ENCODE measurements at regions not wholly inside any gene's neighbourhood (a gene's known extent, or its start where the extent isn't known, plus 50 kb on each side); places are given as distances from the start of the nearest gene placed in this dataset.

DNA sequence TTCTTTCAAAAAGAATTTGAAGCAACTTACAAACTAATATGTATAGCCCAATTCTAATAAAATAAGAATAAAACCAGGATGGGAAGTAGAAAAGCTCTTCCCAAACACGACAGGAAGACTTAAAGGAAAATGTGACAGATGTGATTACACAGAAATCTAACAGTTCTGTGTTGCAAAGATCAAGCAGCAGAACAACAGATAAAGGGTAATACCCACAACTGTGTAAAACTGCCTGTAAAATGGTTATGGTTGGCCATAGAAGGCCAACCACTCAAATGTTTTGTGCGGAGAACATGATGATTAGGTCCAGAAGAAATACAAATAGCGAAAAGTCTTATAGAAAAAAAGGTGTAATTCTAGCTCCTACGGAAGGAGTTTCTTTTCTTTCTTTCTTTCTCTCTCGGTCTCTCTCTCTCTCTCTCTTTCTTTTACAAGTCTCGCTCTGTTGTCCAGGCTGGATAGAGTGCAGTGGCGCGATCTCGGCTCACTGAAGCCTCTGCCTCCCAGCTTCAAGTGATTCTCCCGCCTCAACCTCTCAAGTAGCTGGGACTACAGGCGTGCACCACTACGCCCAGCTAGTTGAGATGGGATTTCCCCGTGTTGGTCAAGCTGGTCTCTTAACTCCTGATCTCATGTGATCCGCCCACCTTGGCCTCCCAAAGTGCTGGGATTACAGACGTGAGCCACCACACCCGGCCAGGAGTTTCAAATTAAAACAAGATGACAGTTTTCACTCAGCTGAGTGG is 128.5 kb downstream of the QRSL1 start:
- no peaks in the 10 kb centered on the region for H3K27me3 ChIP-seq (replicated peaks)
- no peaks in the 10 kb centered on the region for H3K36me3 ChIP-seq
- no peaks in the 10 kb centered on the region for H3K4me1 ChIP-seq (replicated peaks)
- no peak overlapping the region for H3K4me3 ChIP-seq
- DNase-seq (ENCODE audit: low read depth in 1 of 2, low spot score in 2 of 2) = no peak
- no peaks in the 10 kb centered on the region; the same call in 1 of the 2 replicates for H3K9me3 ChIP-seq (replicated peaks)
- no peak overlapping the region for H3K27ac ChIP-seq

DNA sequence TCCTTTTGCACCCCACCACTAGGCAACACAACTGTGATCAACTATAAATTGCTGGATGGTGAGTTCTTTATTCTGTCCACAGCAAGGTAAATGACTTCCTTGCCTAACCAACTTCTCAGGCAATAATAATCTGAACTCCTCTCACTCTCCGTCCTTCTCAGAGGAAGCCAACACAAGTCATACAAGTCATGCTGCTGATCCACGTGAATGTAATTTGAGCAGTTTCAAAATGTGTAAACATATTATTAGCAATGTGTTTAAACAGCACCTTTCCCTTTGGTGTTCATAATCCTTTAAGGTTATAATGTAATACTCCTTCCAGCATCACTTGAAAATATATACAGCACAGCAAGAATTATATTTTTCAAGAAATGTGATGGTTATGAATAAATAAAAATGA is 127.9 kb downstream of the QRSL1 start:
- Histone ChIP-seq H3K27me3 (replicated peaks) (no peaks in the 10 kb centered on the region), H3K27ac (no peak overlapping the region), H3K36me3 (no peaks in the 10 kb centered on the region), H3K9me3 (replicated peaks) (no peaks in the 10 kb centered on the region; the same call in 1 of the 2 replicates), H3K4me3 (no peak overlapping the region), H3K4me1 (replicated peaks) (no peaks in the 10 kb centered on the region)
- DNase-seq (ENCODE audit: low read depth in 1 of 2, low spot score in 2 of 2) = no peak

DNA sequence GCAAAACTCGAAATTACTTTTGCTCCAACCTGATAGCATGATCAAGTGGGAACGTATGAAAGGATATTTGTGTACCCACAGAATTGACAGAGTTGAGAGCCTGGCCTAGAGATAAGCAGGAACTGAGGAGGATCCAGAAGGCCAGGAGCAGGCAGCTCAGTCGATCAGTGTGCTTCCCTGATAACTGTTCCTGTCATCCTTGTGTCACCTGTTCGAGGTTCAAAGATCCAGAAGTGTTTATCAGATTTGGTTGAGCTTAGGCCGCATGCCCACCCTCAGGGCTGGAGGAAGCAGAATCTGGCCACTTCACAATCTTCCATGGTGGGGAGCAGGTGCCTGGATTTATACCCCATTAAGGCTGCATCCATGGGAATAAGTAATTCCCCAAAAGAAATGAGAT is 124.8 kb downstream of the QRSL1 start:
- no peaks in the 10 kb centered on the region for H3K27me3 ChIP-seq (replicated peaks)
- H3K27ac ChIP-seq = no peak overlapping the region

DNA sequence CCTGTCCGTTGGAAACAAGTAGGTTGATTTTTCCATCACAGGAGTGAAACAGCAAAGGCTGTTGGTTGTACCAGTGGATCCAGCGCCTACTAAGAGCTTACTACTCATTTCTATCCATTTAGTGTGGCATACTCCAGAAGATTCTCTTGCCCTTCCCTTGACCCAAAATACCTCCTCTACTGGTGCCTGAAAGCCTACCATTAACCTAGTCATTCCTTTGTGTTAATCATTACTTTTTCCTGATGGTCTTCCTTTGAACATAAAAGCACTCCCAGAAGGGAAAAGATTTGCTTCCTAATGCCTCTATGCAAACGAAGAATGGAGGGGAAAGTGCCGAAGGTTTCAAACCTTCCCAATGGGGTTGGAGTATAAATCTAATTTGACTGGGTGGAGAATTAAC is 123.3 kb downstream of the QRSL1 start:
- H3K9me3 ChIP-seq (replicated peaks) = no peaks in the 10 kb centered on the region
- no peak overlapping the region for H3K4me3 ChIP-seq
- H3K4me1 ChIP-seq (replicated peaks) = no peaks in the 10 kb centered on the region
- no peak for DNase-seq (ENCODE audit: low read depth in 1 of 2, low spot score in 2 of 2)
- H3K27ac ChIP-seq = no peak overlapping the region
- no peaks in the 10 kb centered on the region for H3K36me3 ChIP-seq
- H3K27me3 ChIP-seq (replicated peaks) = no peaks in the 10 kb centered on the region

More for the DNA sequence above, 124.8 kb downstream of the QRSL1 start:
- no peaks in the 10 kb centered on the region for H3K36me3 ChIP-seq
- H3K4me1 ChIP-seq (replicated peaks) = no peaks in the 10 kb centered on the region
- DNase-seq (ENCODE audit: low read depth in 1 of 2, low spot score in 2 of 2) = no peak
- H3K9me3 ChIP-seq (replicated peaks) = no peaks in the 10 kb centered on the region
- H3K4me3 ChIP-seq = no peak overlapping the region

DNA sequence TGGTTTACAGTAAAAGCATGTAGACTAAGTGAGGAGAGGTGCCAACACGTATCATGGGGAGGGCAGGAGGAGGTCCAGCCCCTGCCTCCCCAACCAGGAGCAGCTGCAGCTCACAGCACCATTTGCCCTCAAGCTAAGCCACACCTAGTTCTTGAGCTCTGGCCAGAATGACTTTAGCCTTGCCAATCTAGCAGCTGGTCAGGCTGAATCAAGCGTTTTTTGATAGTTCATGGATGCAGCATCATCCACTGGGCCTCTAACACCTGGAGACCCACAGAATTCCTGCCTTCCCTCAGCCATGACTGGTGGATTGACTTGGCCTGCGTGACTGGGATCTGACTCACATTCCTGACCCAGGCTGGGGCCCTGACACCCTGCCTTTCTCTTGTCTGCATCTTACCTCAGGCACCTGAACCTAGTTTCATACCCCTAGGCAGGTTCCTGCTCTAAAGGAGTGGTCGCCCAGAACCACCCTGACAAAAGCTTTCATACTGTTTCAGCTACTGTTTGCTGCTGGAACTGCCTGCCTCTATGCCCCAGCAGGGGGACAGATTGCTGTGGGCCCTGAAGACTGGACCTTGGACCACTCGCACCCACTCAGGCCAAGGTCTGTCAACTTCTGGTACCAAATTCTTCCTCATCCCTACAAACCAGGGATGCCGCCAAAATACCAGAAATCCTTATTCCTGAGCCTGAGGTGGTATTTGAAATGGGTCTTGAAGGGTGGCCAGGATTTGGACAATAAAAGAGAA is 122.3 kb downstream of the QRSL1 start:
- peaks cover 5% of the 10 kb centered on the region for H3K4me1 ChIP-seq (replicated peaks)
- no peaks in the 10 kb centered on the region for H3K36me3 ChIP-seq
- H3K27ac ChIP-seq = no peak overlapping the region
- no peaks in the 10 kb centered on the region for H3K9me3 ChIP-seq (replicated peaks)
- H3K4me3 ChIP-seq = no peak overlapping the region
- no peaks in the 10 kb centered on the region for H3K27me3 ChIP-seq (replicated peaks)
- DNase-seq (ENCODE audit: low read depth in 1 of 2, low spot score in 2 of 2) = no peak

DNA sequence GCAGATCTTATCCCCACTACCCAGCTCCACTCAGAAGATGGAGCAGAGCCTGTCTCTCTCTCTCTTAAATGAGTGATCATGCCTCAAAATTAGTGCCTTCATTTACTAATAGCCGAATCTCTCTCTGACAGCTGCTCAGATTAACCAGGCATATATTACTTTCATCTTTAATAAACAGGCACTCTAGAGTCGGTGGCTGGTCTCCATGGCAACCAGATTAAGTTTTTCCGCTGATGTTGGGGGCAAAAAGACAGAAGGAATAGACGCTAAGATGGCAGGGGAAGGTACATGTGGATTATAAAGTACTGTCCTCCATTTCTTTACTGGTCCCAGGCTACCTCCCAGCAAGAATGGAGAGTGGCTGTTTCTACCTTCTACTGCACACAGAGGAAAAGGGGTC is 121.6 kb downstream of the QRSL1 start:
- DNase-seq (ENCODE audit: low read depth in 1 of 2, low spot score in 2 of 2) = no peak

DNA sequence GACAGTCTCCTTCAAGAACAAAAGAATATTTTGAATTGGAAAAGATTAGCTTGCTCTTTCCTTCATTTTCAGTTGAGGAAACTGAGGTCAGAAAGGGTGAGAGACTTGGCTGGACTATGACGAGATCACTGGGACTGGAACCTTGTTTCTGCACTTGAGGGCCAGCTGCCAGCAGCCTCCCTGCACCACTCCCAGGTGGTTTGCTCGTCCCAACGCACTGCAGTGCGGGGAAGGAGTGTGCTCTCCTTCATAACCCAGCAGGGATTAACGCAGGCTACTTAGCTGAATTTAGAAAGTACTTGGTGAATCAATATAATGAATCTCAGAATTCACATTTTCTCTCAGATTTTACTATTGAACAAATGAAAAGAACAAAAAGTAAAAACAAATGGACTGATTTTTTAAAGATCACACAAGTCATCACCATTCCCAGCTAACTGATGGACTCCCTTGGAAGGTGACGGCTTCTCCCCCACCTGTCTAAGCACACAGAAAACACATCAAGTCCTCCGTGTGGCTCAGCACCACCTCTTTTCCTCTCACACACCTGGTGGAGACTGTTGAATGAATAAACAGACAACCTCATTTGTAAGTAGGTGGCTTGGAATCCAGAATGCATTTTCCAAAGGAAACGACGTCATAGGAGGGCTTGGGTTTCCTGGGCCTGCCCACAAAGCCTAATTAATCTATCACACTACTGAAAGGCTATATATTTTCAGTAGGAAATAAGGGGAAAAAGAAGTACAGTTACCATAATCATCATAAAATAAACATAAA is 121.0 kb downstream of the QRSL1 start:
- peaks cover 13% of the 10 kb centered on the region for H3K4me1 ChIP-seq (replicated peaks)
- no peak overlapping the region for H3K4me3 ChIP-seq
- no peak overlapping the region for H3K27ac ChIP-seq
- no peak for DNase-seq (ENCODE audit: low read depth in 1 of 2, low spot score in 2 of 2)
- no peaks in the 10 kb centered on the region for H3K27me3 ChIP-seq (replicated peaks)
- H3K9me3 ChIP-seq (replicated peaks) = no peaks in the 10 kb centered on the region
- H3K36me3 ChIP-seq = no peaks in the 10 kb centered on the region

More for the DNA sequence above, 121.6 kb downstream of the QRSL1 start:
- Histone ChIP-seq H3K4me1 (replicated peaks) (peaks cover 13% of the 10 kb centered on the region), H3K4me3 (no peak overlapping the region), H3K36me3 (no peaks in the 10 kb centered on the region), H3K9me3 (replicated peaks) (no peaks in the 10 kb centered on the region), H3K27ac (no peak overlapping the region), H3K27me3 (replicated peaks) (no peaks in the 10 kb centered on the region)

DNA sequence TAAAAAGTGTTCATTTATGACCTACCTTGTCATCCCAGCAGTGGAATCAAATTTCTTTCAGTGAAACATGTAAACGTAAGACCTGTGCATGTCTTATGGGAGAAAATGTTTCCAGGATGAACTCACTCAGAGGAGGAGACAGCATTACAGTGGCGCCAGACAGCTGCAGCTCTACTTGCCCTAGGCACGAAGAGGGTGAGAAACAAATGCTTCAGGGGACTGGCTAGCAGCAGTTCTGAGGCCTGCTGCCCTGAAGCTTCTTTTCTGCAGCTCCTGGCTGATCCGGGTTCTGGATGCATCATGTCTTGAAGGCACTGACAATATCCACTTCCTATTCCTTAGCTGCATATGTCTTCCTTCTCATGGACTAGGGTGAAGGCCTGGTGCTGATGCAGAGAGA is 120.2 kb downstream of the QRSL1 start:
- H3K9me3 ChIP-seq (replicated peaks) = no peaks in the 10 kb centered on the region
- no peaks in the 10 kb centered on the region for H3K27me3 ChIP-seq (replicated peaks)
- no peaks in the 10 kb centered on the region for H3K36me3 ChIP-seq
- DNase-seq (ENCODE audit: low read depth in 1 of 2, low spot score in 2 of 2) = no peak
- H3K27ac ChIP-seq = no peak overlapping the region
- no peak overlapping the region for H3K4me3 ChIP-seq
- peaks cover 13% of the 10 kb centered on the region for H3K4me1 ChIP-seq (replicated peaks)

DNA sequence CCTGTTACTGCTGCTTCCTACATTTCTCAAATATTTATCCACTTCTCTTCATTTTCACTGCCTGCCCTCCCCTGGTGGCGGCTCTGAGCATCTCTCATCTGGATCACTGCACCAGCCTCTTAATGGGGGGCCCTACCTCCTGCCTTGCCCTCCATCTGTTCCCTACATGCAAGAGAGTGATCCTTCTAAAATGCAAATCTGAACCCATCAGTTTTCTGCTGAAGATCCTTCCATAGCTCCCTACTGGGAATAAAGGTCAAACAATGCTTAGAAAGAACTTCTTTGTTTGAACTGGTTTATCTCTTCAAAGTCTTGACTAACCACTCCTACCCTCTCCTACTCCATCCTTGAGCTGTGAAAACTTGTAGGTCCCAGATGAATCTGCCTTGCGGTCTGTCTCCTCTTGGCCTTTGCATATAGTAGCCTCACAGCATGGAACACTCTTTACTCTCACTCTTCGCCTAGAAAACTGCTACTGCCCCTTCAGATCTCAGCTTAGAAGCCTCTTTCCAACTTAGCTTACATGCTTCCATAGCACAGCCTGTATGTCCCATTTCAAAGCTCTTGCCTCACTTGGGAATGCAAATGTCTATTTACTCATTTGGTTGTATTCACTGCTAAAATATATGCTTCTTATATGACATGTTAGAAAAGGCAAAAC is 119.3 kb downstream of the QRSL1 start:
- Histone ChIP-seq H3K27me3 (replicated peaks) (no peaks in the 10 kb centered on the region), H3K4me1 (replicated peaks) (peaks cover 19% of the 10 kb centered on the region), H3K36me3 (no peaks in the 10 kb centered on the region), H3K27ac (no peak overlapping the region), H3K4me3 (no peak overlapping the region), H3K9me3 (replicated peaks) (no peaks in the 10 kb centered on the region)
- DNase-seq (ENCODE audit: low read depth in 1 of 2, low spot score in 2 of 2) = no peak

DNA sequence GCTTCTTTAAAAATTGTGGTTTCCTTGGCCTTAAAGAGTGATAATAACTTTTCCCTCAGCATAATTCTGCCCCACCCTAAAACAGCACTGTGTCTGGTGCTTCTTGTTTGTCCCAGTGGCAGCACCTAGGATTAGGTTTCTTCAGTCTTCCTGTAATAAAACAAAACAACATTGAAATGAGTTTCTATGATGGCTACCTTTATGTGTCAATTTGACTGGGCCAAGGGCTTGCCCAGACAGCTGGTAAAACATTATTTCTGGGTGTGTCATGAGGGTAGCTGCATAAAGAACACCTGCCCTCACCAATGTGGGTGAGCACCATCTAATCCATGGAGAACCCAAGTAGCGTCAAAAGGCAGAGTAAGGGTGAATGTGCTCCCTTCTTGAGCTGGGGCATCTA is 117.8 kb downstream of the QRSL1 start:
- Histone ChIP-seq H3K4me3 (no peak overlapping the region), H3K4me1 (replicated peaks) (peaks cover 27% of the 10 kb centered on the region), H3K9me3 (replicated peaks) (no peaks in the 10 kb centered on the region), H3K27me3 (replicated peaks) (no peaks in the 10 kb centered on the region), H3K36me3 (no peaks in the 10 kb centered on the region), H3K27ac (no peak overlapping the region)
- no peak for DNase-seq (ENCODE audit: low read depth in 1 of 2, low spot score in 2 of 2)

DNA sequence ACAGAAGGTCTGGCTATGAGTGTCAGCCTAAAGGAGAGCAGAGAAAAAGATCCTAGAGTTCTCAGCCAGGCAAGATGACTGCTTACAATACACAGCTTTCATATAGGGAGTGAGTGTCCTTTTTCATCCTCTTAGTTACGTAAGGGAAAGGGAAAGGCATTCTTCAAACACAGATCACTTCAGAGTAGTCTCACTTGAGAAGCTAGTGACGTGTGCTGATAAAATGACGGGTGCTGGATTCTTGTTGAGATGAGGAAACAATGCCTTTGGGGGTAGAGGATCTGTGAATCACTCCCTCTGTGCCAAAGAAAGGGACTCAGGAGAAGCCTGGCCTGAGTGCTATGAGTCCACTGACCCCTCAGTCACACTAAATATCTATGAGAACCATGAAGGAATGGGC is 117.3 kb downstream of the QRSL1 start:
- Histone ChIP-seq H3K36me3 (no peaks in the 10 kb centered on the region), H3K27ac (no peak overlapping the region), H3K27me3 (replicated peaks) (no peaks in the 10 kb centered on the region), H3K4me3 (no peak overlapping the region), H3K9me3 (replicated peaks) (no peaks in the 10 kb centered on the region), H3K4me1 (replicated peaks) (peaks cover 27% of the 10 kb centered on the region)
- peak in 1 of 2 experiments; percentile 50 for DNase-seq (ENCODE audit: low read depth in 1 of 2, low spot score in 2 of 2)

DNA sequence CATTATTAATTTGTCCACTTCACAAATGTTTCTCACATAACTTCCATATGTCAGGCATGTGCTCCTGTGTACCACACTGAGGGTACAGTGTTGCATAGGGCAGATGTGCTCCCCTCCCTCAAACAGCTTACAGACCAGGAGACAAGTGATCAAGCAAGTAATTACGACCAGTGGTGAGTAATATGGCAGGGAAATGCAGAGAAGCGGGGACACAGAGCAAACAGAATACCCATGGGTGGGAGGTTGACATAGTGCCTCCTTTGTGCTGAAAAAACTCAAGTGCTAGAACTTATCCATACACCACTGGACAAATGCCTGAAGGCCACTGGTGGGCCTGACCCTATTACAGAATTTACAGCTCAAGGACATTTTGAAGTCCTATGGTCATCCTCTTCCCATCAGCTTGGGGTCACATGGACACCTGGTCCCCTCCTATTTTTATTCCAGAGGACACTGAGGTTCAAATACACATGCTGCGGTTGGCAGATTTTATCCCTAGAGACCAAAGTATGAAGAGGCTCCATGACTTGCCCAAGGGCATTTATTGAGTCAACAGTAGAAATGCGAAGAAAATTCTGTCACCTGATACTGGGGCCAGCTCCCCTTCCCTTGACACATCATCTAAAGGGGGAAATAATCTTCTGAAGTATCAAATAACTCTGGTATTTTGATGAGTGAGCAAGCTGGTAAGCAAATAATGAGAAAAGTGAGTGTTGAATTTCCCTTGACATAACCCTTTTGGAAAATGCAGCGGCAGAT is 116.6 kb downstream of the QRSL1 start:
- H3K27me3 ChIP-seq (replicated peaks) = no peaks in the 10 kb centered on the region
- no peak for DNase-seq (ENCODE audit: low read depth in 1 of 2, low spot score in 2 of 2)
- H3K9me3 ChIP-seq (replicated peaks) = no peaks in the 10 kb centered on the region
- no peak overlapping the region for H3K4me3 ChIP-seq
- no peaks in the 10 kb centered on the region for H3K36me3 ChIP-seq
- peaks cover 27% of the 10 kb centered on the region for H3K4me1 ChIP-seq (replicated peaks)
- H3K27ac ChIP-seq = no peak overlapping the region

DNA sequence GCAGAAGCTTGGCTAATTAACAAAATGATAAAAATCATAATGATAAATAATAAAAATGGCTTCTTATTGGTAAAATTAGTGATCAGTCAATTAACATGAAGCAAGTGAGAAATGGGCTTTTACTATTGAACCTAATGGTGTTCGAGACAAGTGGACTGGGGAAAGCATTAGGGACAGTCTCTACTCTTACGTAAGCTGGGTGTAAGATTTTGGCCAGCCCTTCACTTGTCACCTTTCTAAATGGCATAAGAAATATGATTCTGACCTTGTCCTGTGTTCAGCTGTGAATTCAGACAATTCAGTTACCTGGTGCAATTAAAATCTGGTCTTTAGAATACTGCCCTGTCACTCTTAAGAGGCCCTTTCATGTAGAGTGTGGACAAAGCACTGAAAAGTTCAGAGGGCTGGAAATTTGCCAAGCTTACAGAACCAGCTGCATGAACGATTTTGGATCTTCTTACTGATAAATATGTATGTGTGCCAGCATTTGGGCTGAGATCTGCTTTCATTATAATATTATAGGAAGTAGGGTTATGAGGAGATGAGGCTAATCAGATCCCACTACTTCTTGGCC is 115.9 kb downstream of the QRSL1 start:
- no peak for DNase-seq (ENCODE audit: low read depth in 1 of 2, low spot score in 2 of 2)
- no peaks in the 10 kb centered on the region for H3K27me3 ChIP-seq (replicated peaks)

More for the DNA sequence above, 115.9 kb downstream of the QRSL1 start:
- no peaks in the 10 kb centered on the region for H3K36me3 ChIP-seq
- H3K9me3 ChIP-seq (replicated peaks) = no peaks in the 10 kb centered on the region
- no peak overlapping the region for H3K27ac ChIP-seq
- H3K4me3 ChIP-seq = no peak overlapping the region
- H3K4me1 ChIP-seq (replicated peaks) = peaks cover 27% of the 10 kb centered on the region

All from SJSA1 (cell line).